Stimulated activated CD4-positive, alpha-beta T cell treated with anti-CD3 and anti-CD28 coated beads, Interleukin-2, amount 100 ng/mL, for 48 hours (primary cell): ENCODE measurements at regions not wholly inside any gene's neighbourhood (a gene's known extent, or its start where the extent isn't known, plus 50 kb on each side); places are given as distances from the start of the nearest gene placed in this dataset.

ENCODE experiments used
- DNase-seq, 2 donors: peaks; one replicate each; pipeline ENCODE4 v3.0.0-alpha.2; 2020

GRCh38 chr4:106766519-106766918, 269.6 kb downstream of the DKK2 start:
- DNase-seq = no peak

DNA sequence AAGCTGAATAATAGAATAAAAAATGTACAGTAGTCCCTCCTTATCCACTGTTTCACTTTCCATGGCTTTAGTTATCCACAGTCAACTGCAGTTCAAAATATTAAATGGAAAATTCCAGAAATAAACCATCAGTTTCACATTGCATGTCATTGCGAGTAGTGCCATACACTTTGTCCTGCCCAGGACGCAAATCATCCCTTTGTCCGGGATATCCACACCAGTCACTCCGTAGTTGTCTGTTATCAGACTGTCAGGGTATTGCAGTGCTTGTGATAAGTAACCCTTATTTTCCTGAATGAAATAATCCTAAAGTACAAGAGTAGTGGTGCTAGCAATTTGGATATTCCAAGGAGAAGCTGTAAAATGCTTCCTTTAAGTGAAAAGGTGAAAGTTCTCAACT, 271.3 kb downstream of the DKK2 start:
- DNase-seq = no peak

- DNase-seq = no peak
Observed at GRCh38 chr4:106762666-106763443, 273.3 kb downstream of the DKK2 start.

GRCh38 chr4:106753426-106753825, 282.7 kb downstream of the DKK2 start:
- DNase-seq = no peak

- no peak for DNase-seq
Observed at GRCh38 chr4:106746451-106746850, 289.7 kb downstream of the DKK2 start.

DNA sequence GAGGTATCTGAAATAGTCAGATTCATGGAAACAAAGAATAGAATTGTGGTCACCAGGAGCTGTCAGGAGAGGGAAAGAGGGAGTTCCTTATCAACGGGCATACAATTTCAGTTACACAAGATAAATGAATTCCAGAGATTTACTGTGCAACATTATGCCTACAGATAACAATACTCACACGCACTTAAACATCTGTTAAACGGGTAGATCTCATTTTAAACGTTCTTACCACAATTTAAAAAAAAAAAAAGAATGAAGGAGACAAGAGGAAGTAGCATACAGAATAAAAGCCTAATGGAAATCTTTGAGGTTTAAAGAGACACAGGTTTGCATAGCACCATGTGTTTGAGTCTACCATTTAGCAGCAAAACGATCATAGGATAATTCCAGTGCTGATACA, 298.0 kb downstream of the DKK2 start:
- DNase-seq = no peak

DNA sequence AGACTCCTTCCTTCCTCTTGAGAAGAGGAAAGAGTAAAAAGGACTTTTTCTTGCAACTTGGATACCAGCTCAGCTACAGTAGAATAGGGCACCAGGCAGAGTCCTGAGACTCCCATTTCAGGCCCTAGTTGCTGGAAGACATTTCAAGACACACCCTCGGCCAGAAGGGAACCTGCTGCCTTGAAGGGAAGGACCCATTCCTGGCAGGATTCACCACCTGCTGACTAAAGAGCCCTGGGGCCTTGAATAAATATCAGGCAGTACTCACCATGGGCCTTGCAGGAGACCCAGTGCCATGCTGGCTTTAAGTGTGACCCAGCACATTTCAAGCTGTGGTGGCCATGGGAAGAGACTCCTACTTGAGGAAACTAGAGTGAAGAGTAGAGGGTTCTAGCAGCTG, 317.6 kb downstream of the DKK2 start:
- DNase-seq = no peak

GRCh38 chr4:106717091-106717490, 319.0 kb downstream of the DKK2 start:
- no peak for DNase-seq

DNA sequence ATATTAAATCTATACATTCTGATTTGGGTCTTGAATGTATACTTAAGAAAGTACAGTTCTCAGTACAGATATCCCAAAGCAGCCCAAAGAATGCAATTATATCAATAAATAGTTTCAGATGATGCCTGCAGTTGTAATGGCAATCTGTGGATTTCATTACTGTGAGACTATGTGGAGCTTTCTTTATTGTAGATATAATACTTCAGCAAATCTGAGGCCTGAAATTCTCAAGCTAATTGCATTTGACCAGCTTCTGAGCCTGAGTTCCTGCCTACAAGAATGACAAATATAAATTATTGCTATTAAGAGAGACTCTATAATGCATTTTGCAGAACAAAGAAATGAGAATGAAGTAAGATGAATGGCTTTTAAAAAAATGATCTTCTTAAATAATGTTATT, 320.3 kb downstream of the DKK2 start:
- DNase-seq = no peak

GRCh38 chr4:106708464-106708816, 327.7 kb downstream of the DKK2 start:
- no peak for DNase-seq

GRCh38 chr4:106707776-106708463, 328.2 kb downstream of the DKK2 start:
- DNase-seq = no peak

DNA sequence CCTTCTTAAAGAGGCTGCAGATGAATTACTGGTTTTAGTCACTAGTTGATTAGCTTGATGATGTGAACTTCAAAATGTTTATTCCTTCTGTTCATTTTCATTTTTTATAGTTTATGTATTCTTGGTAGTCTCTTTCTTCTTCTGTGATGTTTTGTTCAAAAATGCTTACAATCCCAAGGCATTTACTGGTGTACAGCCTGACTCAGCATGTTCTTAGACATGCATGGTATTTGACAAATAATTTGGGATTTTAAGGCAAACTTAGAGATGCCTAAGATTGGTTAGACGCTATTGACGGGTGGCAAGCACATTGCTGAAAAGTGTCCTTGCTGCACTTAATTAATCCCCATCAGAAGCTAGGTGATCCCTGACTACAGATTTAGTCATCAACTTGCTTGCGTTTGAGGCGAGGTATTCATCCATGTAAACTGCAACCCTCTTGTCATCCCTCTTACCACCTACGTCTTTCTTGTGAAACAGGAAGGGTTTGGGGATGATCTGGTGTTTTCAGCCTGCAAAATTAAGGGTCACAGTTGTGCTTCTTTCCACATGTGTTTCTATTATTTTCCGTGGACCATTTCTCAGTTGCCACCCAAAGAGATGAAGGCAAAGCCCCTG, 331.8 kb downstream of the DKK2 start:
- no peak for DNase-seq

- DNase-seq = no peak
Observed at GRCh38 chr4:106700321-106700720, 331.7 kb upstream of the GIMD1 start.

DNA sequence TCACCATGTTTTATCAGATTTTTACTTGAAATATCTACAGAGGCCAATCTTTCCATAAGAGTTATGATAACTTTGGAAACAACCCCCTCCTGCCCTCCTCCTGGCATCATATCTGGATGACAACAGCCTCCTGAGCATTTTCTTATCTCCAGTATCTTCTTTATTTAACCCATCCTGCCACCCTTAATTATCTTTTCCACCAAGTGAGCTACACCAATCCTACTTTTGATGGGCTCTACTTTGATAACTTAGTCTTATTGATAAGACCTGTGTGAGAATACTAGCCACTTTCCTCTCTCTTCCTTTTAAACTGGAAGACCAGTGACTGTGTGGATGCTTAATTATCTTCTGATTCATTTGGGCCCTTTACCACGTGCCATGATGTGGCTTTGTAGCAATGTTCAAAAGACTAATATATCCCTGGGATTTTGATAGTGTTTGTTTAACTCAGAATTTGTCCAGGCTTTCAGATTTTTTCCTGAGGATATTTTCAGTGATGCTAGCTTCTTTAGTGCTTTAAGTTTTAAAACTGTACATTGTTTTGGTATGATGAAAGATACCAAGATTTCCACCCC, 330.1 kb upstream of the GIMD1 start:
- DNase-seq = no peak

DNA sequence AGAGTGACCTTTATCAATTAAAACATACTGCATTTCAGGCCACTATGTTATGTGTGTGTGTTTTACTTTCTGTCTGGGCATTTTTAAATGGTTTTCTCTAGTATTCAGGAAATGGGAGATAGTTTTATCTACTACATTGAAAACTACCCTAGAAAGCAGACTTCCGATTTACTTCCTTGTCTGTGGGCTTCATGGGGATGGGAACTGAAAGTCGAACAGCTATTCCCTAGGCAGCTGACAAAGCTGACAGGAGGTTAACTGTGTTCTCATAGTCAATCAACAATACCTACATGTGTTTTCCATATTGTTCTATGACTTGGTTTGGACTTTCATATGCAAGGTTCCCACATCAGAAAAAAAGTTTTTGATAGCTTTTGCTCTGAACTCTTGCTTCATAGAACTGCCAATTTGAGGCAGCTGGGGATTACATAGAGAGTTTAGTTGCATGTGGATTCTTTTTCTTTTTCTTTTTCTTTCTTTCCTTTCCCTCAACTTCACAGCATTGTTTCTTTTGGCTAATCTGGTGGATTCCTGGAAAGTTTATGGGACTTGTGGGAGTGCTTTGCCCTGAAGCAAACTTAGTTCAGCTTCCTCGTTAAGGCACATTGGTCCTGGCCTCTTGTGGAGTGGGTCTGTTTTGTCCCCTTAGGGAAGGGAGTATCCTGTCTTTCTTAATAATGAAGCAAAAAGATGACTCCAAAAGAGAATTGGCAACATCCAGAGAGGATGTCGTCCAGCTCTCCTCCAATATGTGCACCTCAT, 327.1 kb upstream of the GIMD1 start:
- DNase-seq = no peak

DNA sequence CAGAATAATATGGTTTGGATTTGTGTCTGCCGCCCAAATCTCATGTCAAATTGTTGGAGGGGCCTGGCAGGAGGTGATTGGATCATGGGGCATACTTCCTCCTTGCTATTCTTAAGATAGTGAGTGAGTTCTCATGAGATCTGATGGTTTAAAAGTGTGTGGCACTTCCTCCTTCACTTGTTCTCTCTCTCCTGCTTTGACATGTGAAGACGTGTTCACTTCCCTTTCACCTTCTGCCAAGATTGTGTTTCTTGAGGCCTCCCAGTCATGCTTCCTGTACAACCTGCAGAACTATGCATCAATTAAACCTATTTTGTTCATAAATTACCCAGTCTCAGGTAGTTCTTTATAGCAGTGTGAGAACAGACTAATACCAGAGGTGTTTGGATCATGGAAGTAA, 325.7 kb upstream of the GIMD1 start:
- no peak for DNase-seq

DNA sequence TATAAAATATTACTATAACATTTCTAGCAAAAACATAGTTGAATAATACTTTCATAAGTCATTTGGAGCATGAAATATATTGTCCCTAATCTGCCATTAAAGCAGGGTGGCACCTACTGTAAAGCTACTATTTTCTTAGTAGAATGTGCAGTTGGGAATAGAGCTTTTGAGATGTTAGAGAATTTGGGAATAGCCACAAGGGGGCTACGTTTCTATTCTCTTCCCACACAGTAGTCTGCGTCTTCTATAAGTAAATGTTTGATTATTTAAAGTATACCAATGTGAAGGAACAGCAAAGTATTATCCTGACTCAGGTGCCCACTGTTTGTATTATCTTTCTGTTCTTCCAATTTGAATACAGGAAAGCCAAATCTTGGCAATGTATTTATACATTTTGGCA, 323.2 kb upstream of the GIMD1 start:
- no peak for DNase-seq

DNA sequence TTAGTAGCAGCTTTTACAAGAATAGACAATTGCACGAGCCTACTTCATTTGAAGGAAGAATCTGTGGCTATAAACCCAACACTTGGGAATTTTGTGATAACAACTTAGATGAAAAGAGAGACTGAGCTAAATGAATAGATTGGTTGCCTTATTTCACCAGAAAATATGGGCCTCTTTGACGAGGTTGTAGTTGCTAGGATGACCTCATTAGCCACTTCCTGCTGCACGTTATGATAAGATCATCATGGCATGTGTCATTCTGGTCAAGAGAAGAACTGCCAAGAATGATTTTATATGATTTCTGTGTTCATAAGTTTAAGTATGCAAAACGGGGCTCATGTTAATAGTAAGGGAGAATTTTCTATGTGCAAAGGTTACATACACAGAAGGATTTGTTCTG, 321.9 kb upstream of the GIMD1 start:
- no peak for DNase-seq

GRCh38 chr4:106687026-106687425, 318.4 kb upstream of the GIMD1 start:
- DNase-seq = no peak

DNA sequence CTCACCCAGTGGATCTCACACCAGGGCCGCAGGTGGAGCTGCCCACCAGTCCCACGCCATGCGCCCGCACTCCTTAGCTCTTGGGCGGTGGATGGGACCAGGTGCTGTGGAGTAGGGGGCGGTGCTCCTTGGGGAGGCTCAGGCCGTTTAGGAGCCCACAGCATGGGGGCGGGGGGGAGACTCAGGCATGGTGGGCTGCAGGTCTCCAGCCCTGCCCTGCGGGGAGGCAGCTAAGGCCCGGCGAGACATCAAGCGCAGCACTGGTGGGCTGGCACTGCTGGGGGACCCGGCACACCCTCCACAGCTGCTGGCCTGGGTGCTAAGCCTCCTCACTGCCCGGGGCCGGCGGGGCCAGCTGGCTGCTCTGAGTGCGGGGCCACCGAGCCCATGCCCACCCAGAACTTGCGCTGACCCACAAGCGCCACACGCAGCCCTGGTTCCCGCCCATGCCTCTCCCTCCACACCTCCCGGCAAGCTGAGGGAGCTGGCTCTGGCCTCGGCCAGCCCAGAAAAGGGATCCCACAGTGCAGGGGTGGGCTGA, 312.9 kb upstream of the GIMD1 start:
- no peak for DNase-seq

DNA sequence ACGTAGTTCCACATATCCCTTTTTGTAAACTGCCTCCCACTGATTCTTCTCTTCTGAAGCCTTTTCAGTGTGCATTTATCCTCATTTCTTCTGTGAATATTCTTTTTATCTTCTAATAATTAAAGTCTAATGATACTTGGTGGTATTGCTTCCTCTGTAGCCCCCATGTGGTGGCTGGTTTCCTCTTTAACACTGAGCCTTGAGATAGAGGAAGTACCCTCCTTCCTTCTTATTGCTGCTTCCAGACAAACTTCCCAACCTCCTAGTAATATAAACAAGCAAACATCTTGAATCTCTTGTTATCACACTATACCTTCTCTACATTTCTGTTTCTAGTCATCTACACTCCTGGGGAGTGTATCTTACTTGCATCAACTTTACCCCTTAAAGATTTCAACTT, 310.5 kb upstream of the GIMD1 start:
- DNase-seq = no peak

- DNase-seq = no peak
Observed at GRCh38 chr4:106677213-106677612, 308.6 kb upstream of the GIMD1 start.
